H9 (cell line): ENCODE measurements at regions not wholly inside any gene's neighbourhood (a gene's known extent, or its start where the extent isn't known, plus 50 kb on each side); places are given as distances from the start of the nearest gene placed in this dataset.

Source experiments
- DNase-seq: peaks from one replicate; pipeline ENCODE4 v3.0.0-alpha.2; 2017
- H2AFZ ChIP-seq: one replicate; pipeline ENCODE4 v1.6.1; 2013; ENCODE audit warnings: mild to moderate bottlenecking, low read length, control low read depth, moderate library complexity
- H2AK5ac ChIP-seq: 2 replicates; pipeline ENCODE4 v1.6.1; 2013; ENCODE audit warnings: low read length, control low read depth, mixed read lengths; ENCODE audit not compliant: insufficient read length
- H2BK120ac ChIP-seq: one replicate; pipeline ENCODE4 v1.6.1; 2013; ENCODE audit warnings: low read depth, mild to moderate bottlenecking, low read length, control low read depth, inconsistent platforms; ENCODE audit not compliant: poor library complexity, severe bottlenecking
- H2BK12ac ChIP-seq: 2 replicates; pipeline ENCODE4 v1.6.1; 2013; ENCODE audit warnings: low read length, control low read depth, mixed read lengths, low read depth; ENCODE audit not compliant: insufficient read length
- H2BK15ac ChIP-seq: 2 replicates; pipeline ENCODE4 v1.6.1; 2013; ENCODE audit warnings: low read depth, low read length, control low read depth
- H2BK20ac ChIP-seq: one replicate; pipeline ENCODE4 v1.6.1; 2013; ENCODE audit warnings: low read depth, mild to moderate bottlenecking, low read length, control low read depth, inconsistent platforms; ENCODE audit not compliant: poor library complexity, severe bottlenecking
- H2BK5ac ChIP-seq: 2 replicates; pipeline ENCODE4 v1.6.1; 2013; ENCODE audit warnings: low read length, control low read depth, mixed read lengths; ENCODE audit not compliant: insufficient read length
- H3K14ac ChIP-seq: 2 replicates; pipeline ENCODE4 v1.6.1; 2013; ENCODE audit warnings: low read length, control low read depth; ENCODE audit not compliant: insufficient read depth
- H3K18ac ChIP-seq: 2 replicates; pipeline ENCODE4 v1.6.1; 2013; ENCODE audit warnings: low read depth, mild to moderate bottlenecking, mixed read lengths, low read length, control low read depth; ENCODE audit not compliant: insufficient read length
- H3K23ac ChIP-seq: 2 replicates; pipeline ENCODE4 v1.6.1; 2013; ENCODE audit warnings: low read length, control low read depth, mixed read lengths, low read depth; ENCODE audit not compliant: insufficient read length
- H3K23me2 ChIP-seq: 2 replicates; pipeline ENCODE4 v1.6.1; 2013; ENCODE audit warnings: low read depth, mild to moderate bottlenecking, mixed read lengths, low read length, control low read depth; ENCODE audit not compliant: insufficient read length, poor library complexity, severe bottlenecking
- H3K27ac ChIP-seq: 2 replicates; pipeline ENCODE4 v1.5.1; 2013; ENCODE audit warnings: low read length, control low read depth, mixed read lengths, low read depth; ENCODE audit not compliant: insufficient read length
- H3K27me3 ChIP-seq: 2 replicates; pipeline ENCODE4 v1.6.1; 2013; ENCODE audit warnings: low read length, control low read depth, inconsistent platforms; ENCODE audit not compliant: insufficient read depth
- H3K4ac ChIP-seq: 2 replicates; pipeline ENCODE4 v1.6.1; 2013; ENCODE audit warnings: low read depth, mild to moderate bottlenecking, control low read depth, inconsistent platforms, low read length, moderate library complexity
- H3K4me1 ChIP-seq: 2 replicates; pipeline ENCODE4 v1.6.1; 2013; ENCODE audit warnings: low read length, control low read depth, inconsistent platforms; ENCODE audit not compliant: insufficient read depth
- H3K4me2 ChIP-seq: 2 replicates; pipeline ENCODE4 v1.6.1; 2013; ENCODE audit warnings: low read length, control low read depth, mixed read lengths; ENCODE audit not compliant: insufficient read length, insufficient read depth
- H3K56ac ChIP-seq: 2 replicates; pipeline ENCODE4 v1.6.1; 2013; ENCODE audit warnings: low read depth, mild to moderate bottlenecking, mixed read lengths, low read length, control low read depth; ENCODE audit not compliant: insufficient read length
- H3K79me1 ChIP-seq: 2 replicates; pipeline ENCODE4 v1.6.1; 2013; ENCODE audit warnings: low read depth, mild to moderate bottlenecking, moderate library complexity, low read length, control low read depth, inconsistent platforms; ENCODE audit not compliant: insufficient read depth, poor library complexity, severe bottlenecking
- H3K79me2 ChIP-seq: 2 replicates; pipeline ENCODE4 v1.6.1; 2013; ENCODE audit warnings: low read length, control low read depth, inconsistent platforms; ENCODE audit not compliant: insufficient read depth
- H3K9ac ChIP-seq: 2 replicates; pipeline ENCODE4 v1.6.1; 2013; ENCODE audit warnings: low read length, control low read depth, mixed read lengths; ENCODE audit not compliant: insufficient read length; ENCODE audit errors: extremely low read depth
- H3K9me3 ChIP-seq: one replicate; pipeline ENCODE4 v1.6.1; 2013; ENCODE audit warnings: low read depth, low read length, inconsistent platforms; ENCODE audit not compliant: control insufficient read depth
- H3T11ph ChIP-seq: one replicate; pipeline ENCODE4 v1.6.1; 2013; ENCODE audit warnings: mild to moderate bottlenecking, low read length, control low read depth, inconsistent platforms
- H4K20me1 ChIP-seq: one replicate; pipeline ENCODE4 v1.6.1; 2013; ENCODE audit not compliant: control insufficient read depth, insufficient read length, insufficient read depth
- H4K5ac ChIP-seq: 2 replicates; pipeline ENCODE4 v1.6.1; 2013; ENCODE audit warnings: low read depth, mild to moderate bottlenecking, mixed read lengths, low read length, control low read depth; ENCODE audit not compliant: insufficient read length
- H4K8ac ChIP-seq: replicated peaks from 2 replicates; pipeline ENCODE4 v1.6.1; 2013; ENCODE audit warnings: low read length, control low read depth, mixed read lengths, low read depth; ENCODE audit not compliant: insufficient read length
- H4K91ac ChIP-seq: 2 replicates; pipeline ENCODE4 v1.6.1; 2013; ENCODE audit warnings: low read depth, mild to moderate bottlenecking, moderate library complexity, mixed read lengths, low read length, control low read depth; ENCODE audit not compliant: insufficient read length
- H3K27ac Mint-ChIP-seq, 3 experiments: 2 replicates in 2 of 3; 3 replicates in 1 of 3; pipeline ENCODE4 v1.8.0; 2020 to 2021; ENCODE audit warnings: mixed read lengths in 3 of 3, mild to moderate bottlenecking in 1 of 3, moderate library complexity in 1 of 3
- H3K27me3 Mint-ChIP-seq: 2 replicates; pipeline ENCODE4 v1.8.0; 2021; ENCODE audit warnings: low read depth, mild to moderate bottlenecking, moderate library complexity, mixed read lengths
- H3K36me3 Mint-ChIP-seq, 3 experiments: 2 replicates in 2 of 3; 3 replicates in 1 of 3; pipeline ENCODE4 v1.8.0; 2020 to 2021; ENCODE audit warnings: low read depth in 3 of 3, mixed read lengths in 3 of 3; ENCODE audit not compliant: insufficient read depth in 1 of 3
- H3K4me1 Mint-ChIP-seq, 2 experiments: 2 replicates each; pipeline ENCODE4 v1.8.0; 2020; ENCODE audit warnings: mixed read lengths in 2 of 2
- H3K4me3 Mint-ChIP-seq, 2 experiments: 2 replicates in 1 of 2; 3 replicates in 1 of 2; pipeline ENCODE4 v1.8.0; 2020 to 2021; ENCODE audit warnings: mild to moderate bottlenecking in 2 of 2, mixed read lengths in 2 of 2, moderate library complexity in 1 of 2
- H3K9me3 Mint-ChIP-seq, 2 experiments: 2 replicates in 1 of 2; 3 replicates in 1 of 2; pipeline ENCODE4 v1.8.0; 2020; ENCODE audit warnings: mild to moderate bottlenecking in 2 of 2, mixed read lengths in 2 of 2, moderate library complexity in 1 of 2
- CTCF ChIP-seq: fragments of 200-600 bp; sonication (generic); conservative IDR thresholded peaks from 3 replicates; pipeline ENCODE4 v1.8.0; 2021; ENCODE audit warnings: antibody characterized with exemption, mild to moderate bottlenecking
- WGBS: extraction: QIAGEN DNeasy Blood & Tissue Kit; methylation state at CpG from one replicate; pipeline ENCODE4 v1.1.7; 2013; ENCODE audit warnings: missing lambda C conversion rate, low lambda C conversion rate, mixed read lengths; ENCODE audit not compliant: insufficient read length; ENCODE audit errors: extremely low coverage; 5-methylcytosine and 5-hydroxymethylcytosine counted together

GRCh38 chr11:109946322-109946846 is 146.8 kb upstream of the ZC3H12C start:
- no peak overlapping the region for H3K18ac ChIP-seq
- peak overlapping the region; percentile 37 to 40; a peak in 3 of 5 replicates for H3K4me3 Mint-ChIP-seq
- H3K27ac Mint-ChIP-seq: no peak overlapping the region

More at GRCh38 chr11:109946322-109946846, 146.8 kb upstream of the ZC3H12C start:
- Histone ChIP-seq H2BK15ac (no peak overlapping the region), H2AK5ac (no peak overlapping the region), H4K20me1 (no peaks in the 10 kb centered on the region), H3K27me3 (no peaks in the 10 kb centered on the region), H2BK12ac (no peak overlapping the region), H2AFZ (peak overlapping the region; percentile 91), H3K14ac (no peak overlapping the region), H3K4me2 (no peak overlapping the region), H2BK20ac (no peak overlapping the region), H3K56ac (no peak overlapping the region), H3T11ph (no peak overlapping the region), H4K91ac (no peak overlapping the region), H3K4me1 (no peaks in the 10 kb centered on the region), H3K9ac (no peak overlapping the region), H3K9me3 (no peaks in the 10 kb centered on the region), H3K79me2 (no peaks in the 10 kb centered on the region), H3K4ac (no peak overlapping the region), H3K79me1 (no peaks in the 10 kb centered on the region), H2BK5ac (no peak overlapping the region), H4K5ac (no peak overlapping the region), H3K27ac (no peak overlapping the region), H2BK120ac (no peak overlapping the region), H4K8ac (no peak overlapping the region), H3K23me2 (no peaks in the 10 kb centered on the region), H3K23ac (no peak overlapping the region)
- H3K36me3 Mint-ChIP-seq: peaks cover 0 to 4% (median 0%) of the 10 kb centered on the region in 3 experiments; a peak in 1 of 7 replicates
- peaks cover 2 to 4% of the 10 kb centered on the region in 2 experiments for H3K4me1 Mint-ChIP-seq
- H3K9me3 Mint-ChIP-seq: peaks cover 6 to 14% of the 10 kb centered on the region in 2 experiments; a peak in 4 of 5 replicates
- TF ChIP-seq CTCF: peak; percentile 94
- WGBS: no CpG with 5 or more reads among the region's 8 CpGs
- H3K27me3 Mint-ChIP-seq: no peaks in the 10 kb centered on the region
- peak; percentile 81 for DNase-seq
